Uterus (tissue), 3 donors: ENCODE measurements at regions not wholly inside any gene's neighbourhood (a gene's known extent, or its start where the extent isn't known, plus 50 kb on each side); places are given as distances from the start of the nearest gene placed in this dataset.

Experiments
- DNase-seq, 2 donors: peaks; one replicate each; pipeline ENCODE4 v3.0.0-alpha.2; 2019 to 2020
- H3K27ac ChIP-seq, 2 donors: fragments of 200-600 bp; sonication (generic); 1 replicate in 1 of 2; 2 replicates in 1 of 2; pipeline ENCODE4 v1.5.1; 2016 to 2018
- H3K27me3 ChIP-seq, 2 donors: fragments of 200-600 bp; sonication (generic); one replicate each; pipeline ENCODE4 v1.5.1; 2018 to 2019; ENCODE audit warnings: control low read depth in 1 of 2
- H3K36me3 ChIP-seq, 2 donors: fragments of 200-600 bp; sonication (generic); one replicate each; pipeline ENCODE4 v1.5.1; 2019; ENCODE audit warnings: control low read depth in 1 of 2
- H3K4me1 ChIP-seq, 2 donors: fragments of 200-600 bp; sonication (generic); one replicate each; pipeline ENCODE4 v1.5.1; 2018 to 2019; ENCODE audit warnings: control low read depth in 1 of 2
- H3K4me3 ChIP-seq, 2 donors: fragments of 200-600 bp; sonication (generic); 1 replicate in 1 of 2; 2 replicates in 1 of 2; pipeline ENCODE4 v1.5.1; 2018 to 2019; ENCODE audit warnings: mild to moderate bottlenecking in 1 of 2
- H3K9me3 ChIP-seq, 2 donors: fragments of 200-600 bp; sonication (generic); one replicate each; pipeline ENCODE4 v1.5.1; 2019; ENCODE audit warnings: control low read depth in 1 of 2
- CTCF ChIP-seq, 4 experiments: fragments of 200-600 bp in 2 of 4; fragments of 450-650 bp in 2 of 4; sonication (generic) in 2 of 4; IDR thresholded peaks; one replicate each; pipeline ENCODE4 v1.5.1; 2016 to 2019; ENCODE audit warnings: antibody characterized with exemption in 4 of 4, mild to moderate bottlenecking in 2 of 4, moderate library complexity in 1 of 4
- POLR2A ChIP-seq, 2 donors: fragments of 450-650 bp; IDR thresholded peaks; one replicate each; pipeline ENCODE4 v1.6.1; 2016; ENCODE audit warnings: antibody characterized with exemption in 2 of 2, mild to moderate bottlenecking in 1 of 2, moderate library complexity in 1 of 2
- intact Hi-C: fragments of 100-400 bp; cut with DNase I; formaldehyde crosslinking; loops from one replicate; pipeline ENCODE4 v1.15.1; 2023; ENCODE audit warnings: low total_unique reads
- donor health status: DM: yes; HTN: yes; CAD: no.

- Histone ChIP-seq H3K9me3 (no peaks in the 10 kb centered on the region), H3K36me3 (no peaks in the 10 kb centered on the region), H3K27ac (no peak overlapping the region), H3K4me1 (no peaks in the 10 kb centered on the region), H3K27me3 (no peaks in the 10 kb centered on the region), H3K4me3 (no peak overlapping the region)
- intact Hi-C loops = no loop called here
- TF ChIP-seq CTCF (IDR thresholded peaks at IDR 0.05) = no peak
- no peak for TF ChIP-seq POLR2A (IDR thresholded peaks at IDR 0.05)
- no peak for DNase-seq
These were observed 110.1 kb upstream of the KLF6 start for GRCh38 chr10:3895045-3895631.

GRCh38 chr10:3893901-3894563 is 109.0 kb upstream of the KLF6 start:
- no peak overlapping the region for H3K4me3 ChIP-seq
- no peaks in the 10 kb centered on the region for H3K36me3 ChIP-seq
- no peak overlapping the region for H3K27ac ChIP-seq
- TF ChIP-seq CTCF (IDR thresholded peaks at IDR 0.05) = no peak
- no peak for TF ChIP-seq POLR2A (IDR thresholded peaks at IDR 0.05)
- no peaks in the 10 kb centered on the region for H3K4me1 ChIP-seq
- H3K27me3 ChIP-seq = no peaks in the 10 kb centered on the region
- no peak for DNase-seq
- H3K9me3 ChIP-seq = no peaks in the 10 kb centered on the region
- intact Hi-C loops = no loop called here

- no peak for TF ChIP-seq CTCF (IDR thresholded peaks at IDR 0.05)
- no peak for DNase-seq
- H3K27ac ChIP-seq = no peak overlapping the region
- H3K27me3 ChIP-seq = no peaks in the 10 kb centered on the region
- intact Hi-C loops = no loop called here
- peaks cover 0 to 2% of the 10 kb centered on the region in 2 donors for H3K4me1 ChIP-seq
- H3K9me3 ChIP-seq = no peaks in the 10 kb centered on the region
- H3K36me3 ChIP-seq = no peaks in the 10 kb centered on the region
- H3K4me3 ChIP-seq = no peak overlapping the region
These were observed 107.7 kb upstream of the KLF6 start for GRCh38 chr10:3892440-3893425.

GRCh38 chr10:3891396-3891795 is 106.4 kb upstream of the KLF6 start:
- Histone ChIP-seq H3K27me3 (no peaks in the 10 kb centered on the region), H3K27ac (no peak overlapping the region), H3K36me3 (no peaks in the 10 kb centered on the region), H3K4me1 (peaks cover 6 to 14% of the 10 kb centered on the region in 2 donors), H3K4me3 (no peak overlapping the region), H3K9me3 (no peaks in the 10 kb centered on the region)
- no peak for DNase-seq
- no peak for TF ChIP-seq POLR2A (IDR thresholded peaks at IDR 0.05)
- TF ChIP-seq CTCF (IDR thresholded peaks at IDR 0.05) = no peak
- intact Hi-C loops = no loop called here
